ENCODE measurements at regions not wholly inside any gene's neighbourhood (a gene's known extent, or its start where the extent isn't known, plus 50 kb on each side); places are given as distances from the start of the nearest gene placed in this dataset.
"Not testable (repeated sequence)": the region's sequence is repeated elsewhere in the genome, so short reads cannot be mapped to it uniquely, and the experiment has no call there.

DNA sequence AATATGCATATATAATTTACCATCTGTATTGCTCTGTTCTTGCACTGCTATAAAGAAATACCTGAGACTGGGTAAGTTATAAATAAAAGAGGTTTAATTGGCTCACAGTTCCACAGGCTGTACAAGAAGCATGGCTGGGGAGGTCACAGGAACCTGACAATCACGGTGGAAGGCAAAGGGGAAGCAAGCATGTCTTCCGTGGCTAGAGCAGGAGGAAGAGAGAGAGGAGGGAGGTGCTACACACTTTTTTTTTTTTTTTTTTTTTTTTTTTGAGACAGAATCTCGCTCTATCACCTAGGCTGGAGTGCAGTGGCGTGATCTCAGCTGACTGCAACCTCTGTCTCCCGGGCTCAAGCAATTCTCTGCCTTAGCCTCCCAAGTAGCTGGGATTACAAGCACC is 150.9 kb upstream of the DTNBP1 start:
- H3K27me3 ChIP-seq (ENCODE audit: control insufficient read depth in 2 of 2, insufficient read depth in 2 of 2, low read length in 2 of 2); H3K9me3 Mint-ChIP-seq; H3K27ac ChIP-seq (ENCODE audit: low read depth, low read length); H3K27ac Mint-ChIP-seq; H3K4me3 ChIP-seq (ENCODE audit: low read length); POLR2A ChIA-PET; DNase-seq; CTCF ChIA-PET; H3K36me3 ChIP-seq (ENCODE audit: control insufficient read depth in 2 of 3, insufficient read depth in 3 of 3, low read length in 3 of 3); H3K36me3 Mint-ChIP-seq; H3K4me1 Mint-ChIP-seq; ATAC-seq; intact Hi-C loops (cut with micrococcal nuclease); H3K4me1 ChIP-seq (ENCODE audit: control insufficient read depth in 2 of 2, insufficient read depth in 2 of 2, low read length in 2 of 2); H3K4me3 Mint-ChIP-seq; H3K9me3 ChIP-seq (ENCODE audit: control insufficient read depth in 2 of 3, low read length in 3 of 3): not testable (repeated sequence)
- peaks cover 2 to 22% (median 17%) of the 10 kb centered on the region in 5 donors for H3K27me3 Mint-ChIP-seq

GRCh38 chr6:15811107-15811506 is 148.3 kb upstream of the DTNBP1 start:
- DNase-seq: no peak
- peaks cover 0 to 11% (median 0%) of the 10 kb centered on the region in 11 donors for H3K9me3 Mint-ChIP-seq
- peaks cover 2 to 27% (median 19%) of the 10 kb centered on the region in 5 donors for H3K27me3 Mint-ChIP-seq
- Histone ChIP-seq H3K4me3 (ENCODE audit: low read length) (no peak overlapping the region), H3K27me3 (ENCODE audit: control insufficient read depth in 2 of 2, insufficient read depth in 2 of 2, low read length in 2 of 2) (no peaks in the 10 kb centered on the region), H3K4me1 (ENCODE audit: control insufficient read depth in 2 of 2, insufficient read depth in 2 of 2, low read length in 2 of 2) (no peaks in the 10 kb centered on the region), H3K27ac (ENCODE audit: low read depth, low read length) (no peak overlapping the region), H3K36me3 (ENCODE audit: control insufficient read depth in 2 of 3, insufficient read depth in 3 of 3, low read length in 3 of 3) (no peaks in the 10 kb centered on the region), H3K9me3 (ENCODE audit: control insufficient read depth in 2 of 3, low read length in 3 of 3) (no peaks in the 10 kb centered on the region)
- H3K4me3 Mint-ChIP-seq: no peak overlapping the region
- no peak overlapping the region for H3K27ac Mint-ChIP-seq
- no peak for ATAC-seq
- ChIA-PET CTCF (no interaction called here), POLR2A (no interaction called here)
- peaks cover 0 to 4% (median 0%) of the 10 kb centered on the region in 5 donors for H3K36me3 Mint-ChIP-seq
- no peaks in the 10 kb centered on the region for H3K4me1 Mint-ChIP-seq
- intact Hi-C loops (cut with micrococcal nuclease): no loop called here

DNA sequence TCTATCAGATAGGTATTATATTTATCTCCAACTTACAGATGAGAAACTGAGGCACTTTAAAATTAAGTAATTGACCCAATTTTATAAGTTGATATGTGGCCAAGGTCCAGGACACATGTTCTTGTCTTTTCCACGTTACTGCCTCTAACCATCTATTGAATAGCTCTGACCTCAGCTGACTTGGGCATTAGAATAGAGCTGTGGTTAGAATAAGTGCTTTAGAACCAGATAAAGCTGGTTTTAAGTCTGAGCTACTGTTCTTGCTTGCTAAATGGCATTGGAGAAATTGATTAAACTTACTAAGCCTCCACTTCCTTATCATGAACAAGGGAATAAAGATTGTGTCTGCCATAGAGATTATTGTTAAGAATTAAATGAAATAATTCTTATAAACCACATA is 147.8 kb upstream of the DTNBP1 start:
- ChIA-PET POLR2A (no interaction called here), CTCF (no interaction called here)
- no peak overlapping the region for H3K27ac ChIP-seq (ENCODE audit: low read depth, low read length)
- H3K4me3 ChIP-seq (ENCODE audit: low read length): no peak overlapping the region
- H3K9me3 Mint-ChIP-seq: peaks cover 0 to 11% (median 0%) of the 10 kb centered on the region in 11 donors
- peaks cover 2 to 27% (median 19%) of the 10 kb centered on the region in 5 donors for H3K27me3 Mint-ChIP-seq
- intact Hi-C loops (cut with micrococcal nuclease): no loop called here
- DNase-seq (no peak), ATAC-seq (no peak)
- H3K27me3 ChIP-seq (ENCODE audit: control insufficient read depth in 2 of 2, insufficient read depth in 2 of 2, low read length in 2 of 2): no peaks in the 10 kb centered on the region
- no peaks in the 10 kb centered on the region for H3K36me3 ChIP-seq (ENCODE audit: control insufficient read depth in 2 of 3, insufficient read depth in 3 of 3, low read length in 3 of 3)
- no peaks in the 10 kb centered on the region for H3K4me1 Mint-ChIP-seq
- no peaks in the 10 kb centered on the region for H3K4me1 ChIP-seq (ENCODE audit: control insufficient read depth in 2 of 2, insufficient read depth in 2 of 2, low read length in 2 of 2)
- H3K27ac Mint-ChIP-seq: no peak overlapping the region
- no peaks in the 10 kb centered on the region for H3K9me3 ChIP-seq (ENCODE audit: control insufficient read depth in 2 of 3, low read length in 3 of 3)
- H3K4me3 Mint-ChIP-seq: no peak overlapping the region
- H3K36me3 Mint-ChIP-seq: peaks cover 0 to 4% (median 0%) of the 10 kb centered on the region in 5 donors

- Mint-ChIP-seq H3K4me3 (no peak overlapping the region), H3K27me3 (peaks cover 2 to 27% (median 19%) of the 10 kb centered on the region in 5 donors), H3K36me3 (peaks cover 0 to 4% (median 0%) of the 10 kb centered on the region in 5 donors), H3K4me1 (no peaks in the 10 kb centered on the region), H3K9me3 (peaks cover 0 to 11% (median 0%) of the 10 kb centered on the region in 11 donors), H3K27ac (no peak overlapping the region)
- ATAC-seq: no peak
- H3K4me1 ChIP-seq (ENCODE audit: control insufficient read depth in 2 of 2, insufficient read depth in 2 of 2, low read length in 2 of 2): no peaks in the 10 kb centered on the region
- H3K27me3 ChIP-seq (ENCODE audit: control insufficient read depth in 2 of 2, insufficient read depth in 2 of 2, low read length in 2 of 2): no peaks in the 10 kb centered on the region
- POLR2A ChIA-PET: no interaction called here
- H3K36me3 ChIP-seq (ENCODE audit: control insufficient read depth in 2 of 3, insufficient read depth in 3 of 3, low read length in 3 of 3): no peaks in the 10 kb centered on the region
- CTCF ChIA-PET: no interaction called here
- H3K9me3 ChIP-seq (ENCODE audit: control insufficient read depth in 2 of 3, low read length in 3 of 3): no peaks in the 10 kb centered on the region
- no peak overlapping the region for H3K4me3 ChIP-seq (ENCODE audit: low read length)
- H3K27ac ChIP-seq (ENCODE audit: low read depth, low read length): no peak overlapping the region
- intact Hi-C loops (cut with micrococcal nuclease): no loop called here
- no peak for DNase-seq
Observed at GRCh38 chr6:15809367-15809766, 146.5 kb upstream of the DTNBP1 start.

- Mint-ChIP-seq H3K4me1 (no peaks in the 10 kb centered on the region), H3K27ac (no peak overlapping the region), H3K27me3 (peaks cover 0 to 9% (median 6%) of the 10 kb centered on the region in 5 donors), H3K9me3 (peaks cover 0 to 10% (median 0%) of the 10 kb centered on the region in 11 donors), H3K4me3 (no peak overlapping the region), H3K36me3 (peaks cover 0 to 2% (median 0%) of the 10 kb centered on the region in 5 donors)
- Histone ChIP-seq H3K4me3 (ENCODE audit: low read length) (no peak overlapping the region), H3K27ac (ENCODE audit: low read depth, low read length) (no peak overlapping the region), H3K4me1 (ENCODE audit: control insufficient read depth in 2 of 2, insufficient read depth in 2 of 2, low read length in 2 of 2) (no peaks in the 10 kb centered on the region), H3K9me3 (ENCODE audit: control insufficient read depth in 2 of 3, low read length in 3 of 3) (no peaks in the 10 kb centered on the region), H3K36me3 (ENCODE audit: control insufficient read depth in 2 of 3, insufficient read depth in 3 of 3, low read length in 3 of 3) (no peaks in the 10 kb centered on the region), H3K27me3 (ENCODE audit: control insufficient read depth in 2 of 2, insufficient read depth in 2 of 2, low read length in 2 of 2) (no peaks in the 10 kb centered on the region)
- CTCF ChIA-PET: no interaction called here
- POLR2A ChIA-PET: no interaction called here
- DNase-seq (no peak), ATAC-seq (no peak)
- intact Hi-C loops (cut with micrococcal nuclease): no loop called here
Observed at GRCh38 chr6:15804164-15805154, 141.6 kb upstream of the DTNBP1 start.

GRCh38 chr6:15802466-15802865 is 139.6 kb upstream of the DTNBP1 start:
- Histone ChIP-seq H3K27me3 (ENCODE audit: control insufficient read depth in 2 of 2, insufficient read depth in 2 of 2, low read length in 2 of 2) (no peaks in the 10 kb centered on the region), H3K9me3 (ENCODE audit: control insufficient read depth in 2 of 3, low read length in 3 of 3) (peaks cover 0 to 9% (median 0%) of the 10 kb centered on the region in 3 experiments), H3K27ac (ENCODE audit: low read depth, low read length) (no peak overlapping the region), H3K36me3 (ENCODE audit: control insufficient read depth in 2 of 3, insufficient read depth in 3 of 3, low read length in 3 of 3) (no peaks in the 10 kb centered on the region), H3K4me3 (ENCODE audit: low read length) (no peak overlapping the region), H3K4me1 (ENCODE audit: control insufficient read depth in 2 of 2, insufficient read depth in 2 of 2, low read length in 2 of 2) (no peaks in the 10 kb centered on the region)
- peaks cover 0 to 4% (median 0%) of the 10 kb centered on the region in 5 donors for H3K27me3 Mint-ChIP-seq
- peaks cover 0 to 18% (median 8%) of the 10 kb centered on the region in 11 donors for H3K9me3 Mint-ChIP-seq
- no peak for ATAC-seq
- no peak overlapping the region for H3K4me3 Mint-ChIP-seq
- H3K4me1 Mint-ChIP-seq: no peaks in the 10 kb centered on the region
- no peak overlapping the region for H3K27ac Mint-ChIP-seq
- ChIA-PET CTCF (no interaction called here), POLR2A (no interaction called here)
- intact Hi-C loops (cut with micrococcal nuclease): no loop called here
- no peak for DNase-seq
- H3K36me3 Mint-ChIP-seq: peaks cover 0 to 5% (median 0%) of the 10 kb centered on the region in 5 donors

DNA sequence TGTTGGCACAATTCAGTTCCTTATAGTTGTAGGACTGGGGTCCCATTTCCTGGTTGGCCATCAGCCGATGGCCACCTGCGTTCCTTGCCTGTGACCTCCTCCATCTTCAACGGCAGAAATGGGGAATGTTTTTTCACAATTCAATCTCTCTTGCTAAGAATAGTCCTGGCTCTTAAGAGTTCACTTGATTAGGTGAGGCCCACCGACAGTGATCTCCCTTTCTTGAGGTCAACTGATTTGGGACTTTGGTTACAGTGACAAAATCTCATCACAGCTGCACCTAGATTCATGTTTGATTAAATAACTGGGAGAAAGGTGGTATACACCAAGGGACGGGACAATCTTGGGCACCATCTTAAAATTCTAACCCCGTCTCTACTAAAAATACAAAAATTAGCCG is 139.1 kb upstream of the DTNBP1 start:
- Histone ChIP-seq H3K27me3 (ENCODE audit: control insufficient read depth in 2 of 2, insufficient read depth in 2 of 2, low read length in 2 of 2) (no peaks in the 10 kb centered on the region), H3K9me3 (ENCODE audit: control insufficient read depth in 2 of 3, low read length in 3 of 3) (peaks cover 0 to 9% (median 0%) of the 10 kb centered on the region in 3 experiments), H3K36me3 (ENCODE audit: control insufficient read depth in 2 of 3, insufficient read depth in 3 of 3, low read length in 3 of 3) (no peaks in the 10 kb centered on the region), H3K4me1 (ENCODE audit: control insufficient read depth in 2 of 2, insufficient read depth in 2 of 2, low read length in 2 of 2) (no peaks in the 10 kb centered on the region), H3K27ac (ENCODE audit: low read depth, low read length) (no peak overlapping the region), H3K4me3 (ENCODE audit: low read length) (no peak overlapping the region)
- POLR2A ChIA-PET: no interaction called here
- CTCF ChIA-PET: no interaction called here
- peaks cover 0 to 4% (median 0%) of the 10 kb centered on the region in 5 donors for H3K27me3 Mint-ChIP-seq
- ATAC-seq (no peak), DNase-seq (no peak)
- no peak overlapping the region for H3K4me3 Mint-ChIP-seq
- H3K9me3 Mint-ChIP-seq: peaks cover 5 to 24% (median 14%) of the 10 kb centered on the region in 11 donors
- intact Hi-C loops (cut with micrococcal nuclease): no loop called here
- no peaks in the 10 kb centered on the region for H3K4me1 Mint-ChIP-seq
- H3K27ac Mint-ChIP-seq: no peak overlapping the region
- peaks cover 0 to 10% (median 2%) of the 10 kb centered on the region in 5 donors for H3K36me3 Mint-ChIP-seq
